Lung (tissue), 11 donors: ENCODE measurements at regions not wholly inside any gene's neighbourhood (a gene's known extent, or its start where the extent isn't known, plus 50 kb on each side); places are given as distances from the start of the nearest gene placed in this dataset.

Experiments
- ATAC-seq: fragments of 200-7000 bp; cut with Tn5 transposase; one replicate; pipeline ENCODE4 v1.9.1; 2020; ENCODE audit warnings: moderate number of reproducible peaks; ENCODE audit not compliant: insufficient read depth, low FRiP score
- DNase-seq, 3 donors: peaks; one replicate each; pipeline ENCODE4 v3.0.0-alpha.2; 2013 to 2017
- H3K27ac ChIP-seq, 2 donors: one replicate each; pipeline ENCODE4 v1.5.1; 2013; ENCODE audit warnings: mild to moderate bottlenecking in 2 of 2, moderate library complexity in 2 of 2, control low read depth in 1 of 2, inconsistent platforms in 1 of 2, low read depth in 1 of 2, low read length in 1 of 2
- H3K27me3 ChIP-seq, 3 donors: one replicate each; pipeline ENCODE4 v1.5.1; 2013; ENCODE audit warnings: low read length in 2 of 3; ENCODE audit not compliant: control insufficient read depth in 3 of 3, insufficient read depth in 3 of 3
- H3K36me3 ChIP-seq, 4 donors: one replicate each; pipeline ENCODE4 v1.5.1; 2013; ENCODE audit warnings: low read length in 4 of 4, mild to moderate bottlenecking in 1 of 4, moderate library complexity in 1 of 4; ENCODE audit not compliant: control insufficient read depth in 4 of 4, insufficient read depth in 4 of 4
- H3K4me1 ChIP-seq, 5 donors: one replicate each; pipeline ENCODE4 v1.5.1; 2013; ENCODE audit warnings: low read length in 5 of 5, mild to moderate bottlenecking in 2 of 5, moderate library complexity in 1 of 5; ENCODE audit not compliant: control insufficient read depth in 5 of 5, insufficient read depth in 5 of 5
- H3K4me3 ChIP-seq: one replicate; pipeline ENCODE4 v1.5.1; 2013; ENCODE audit warnings: mild to moderate bottlenecking, control low read depth, moderate library complexity
- H3K9ac ChIP-seq, 2 donors: one replicate each; pipeline ENCODE4 v1.5.1; 2013; ENCODE audit warnings: low read length in 2 of 2, control low read depth in 1 of 2; ENCODE audit not compliant: insufficient read depth in 1 of 2
- H3K9me3 ChIP-seq, 4 donors: one replicate each; pipeline ENCODE4 v1.5.1; 2013; ENCODE audit warnings: low read length in 3 of 4, mild to moderate bottlenecking in 1 of 4, moderate library complexity in 1 of 4; ENCODE audit not compliant: control insufficient read depth in 4 of 4, insufficient read depth in 3 of 4
- CTCF ChIP-seq: IDR thresholded peaks from 2 replicates; pipeline ENCODE4 v1.5.1; 2012; ENCODE audit warnings: mild to moderate bottlenecking; ENCODE audit errors: control extremely low read depth, extremely low read depth
- WGBS, 2 donors: extraction: QIAGEN DNeasy Blood & Tissue Kit; methylation state at CpG; one replicate each; pipeline ENCODE4 v1.1.7; 2013; 5-methylcytosine and 5-hydroxymethylcytosine counted together
- donor health status: control.
- donor health status: control.
- donor health status: Bipolar disorder and iron deficiency.
- donor health status: healthy.
- donor health status: DM: yes; HTN: yes; CAD: no.

- H3K9ac ChIP-seq = no peak overlapping the region
- no peaks in the 10 kb centered on the region for H3K9me3 ChIP-seq
- TF ChIP-seq CTCF = no peak
- no peak overlapping the region for H3K27ac ChIP-seq
- no peaks in the 10 kb centered on the region for H3K4me1 ChIP-seq
- H3K4me3 ChIP-seq = no peak overlapping the region
- H3K36me3 ChIP-seq = no peaks in the 10 kb centered on the region
- ATAC-seq (no peak), DNase-seq (no peak)
- no peaks in the 10 kb centered on the region for H3K27me3 ChIP-seq
- 81 to 88% methylated on average over 2 of the region's 2 CpGs for whole genome bisulfite sequencing, 2 donors
These were observed 136.3 kb downstream of the FOXG1 start for GRCh38 chr14:28902930-28903329.

GRCh38 chr14:28911521-28911920, 144.9 kb downstream of the FOXG1 start:
- no peak for TF ChIP-seq CTCF
- H3K36me3 ChIP-seq = no peaks in the 10 kb centered on the region
- H3K27ac ChIP-seq = no peak overlapping the region
- DNase-seq (no peak), ATAC-seq (no peak)
- H3K9me3 ChIP-seq = no peaks in the 10 kb centered on the region
- no peaks in the 10 kb centered on the region for H3K4me1 ChIP-seq
- no peak overlapping the region for H3K4me3 ChIP-seq
- no peaks in the 10 kb centered on the region for H3K27me3 ChIP-seq
- H3K9ac ChIP-seq = no peak overlapping the region

GRCh38 chr14:28913056-28913455, 146.5 kb downstream of the FOXG1 start:
- no peak for DNase-seq
- 77 to 81% methylated on average over 1 of the region's 1 CpG for WGBS, 2 donors
- no peak overlapping the region for H3K4me3 ChIP-seq
- no peak overlapping the region for H3K9ac ChIP-seq
- ATAC-seq = no peak
- no peak for TF ChIP-seq CTCF
- no peaks in the 10 kb centered on the region for H3K4me1 ChIP-seq
- no peaks in the 10 kb centered on the region for H3K27me3 ChIP-seq
- no peaks in the 10 kb centered on the region for H3K36me3 ChIP-seq
- H3K27ac ChIP-seq = no peak overlapping the region
- H3K9me3 ChIP-seq = no peaks in the 10 kb centered on the region

- no peak overlapping the region for H3K27ac ChIP-seq
- no peak for ATAC-seq
- no peak overlapping the region for H3K4me3 ChIP-seq
- no peak for DNase-seq
- H3K36me3 ChIP-seq = no peaks in the 10 kb centered on the region
- 48 to 73% methylated on average over 1 of the region's 1 CpG for WGBS, 2 donors
- no peaks in the 10 kb centered on the region for H3K4me1 ChIP-seq
- H3K9me3 ChIP-seq = no peaks in the 10 kb centered on the region
- TF ChIP-seq CTCF = no peak
- H3K27me3 ChIP-seq = no peaks in the 10 kb centered on the region
- H3K9ac ChIP-seq = no peak overlapping the region
These were observed 159.5 kb downstream of the FOXG1 start for GRCh38 chr14:28926122-28926521.
